ENCODE measurements at regions not wholly inside any gene's neighbourhood (a gene's known extent, or its start where the extent isn't known, plus 50 kb on each side); places are given as distances from the start of the nearest gene placed in this dataset.

DNA sequence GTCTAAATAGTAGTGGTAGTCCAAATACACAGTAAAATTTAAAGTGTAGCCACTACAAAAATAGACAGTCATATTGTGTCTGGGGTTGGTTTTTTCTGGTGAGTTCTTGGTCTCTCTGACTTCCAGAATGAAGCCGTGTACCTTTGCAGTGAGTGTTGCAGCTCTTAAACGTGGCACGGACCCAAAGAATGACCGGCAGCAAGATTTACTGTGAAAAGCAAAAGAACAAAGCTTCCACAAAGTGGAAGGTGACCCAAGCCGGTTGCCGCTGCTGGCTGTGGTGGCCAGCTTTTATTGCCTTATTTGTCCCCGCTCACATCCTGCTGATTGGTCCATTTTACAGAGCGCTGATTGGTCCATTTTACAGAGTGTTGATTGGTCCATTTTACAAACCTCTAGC lies 188.7 kb downstream of the ZNF608 start:
- 97% methylated on average over 8 of the region's 8 CpGs for WGBS (ENCODE audit: insufficient coverage)
- Histone ChIP-seq H3K9me3 (ENCODE audit: control extremely low read depth in 1 of 5, control insufficient read depth in 4 of 5, insufficient read depth in 2 of 5, low read depth in 1 of 5, low read length in 4 of 5) (no peaks in the 10 kb centered on the region), H3K4me1 (ENCODE audit: control extremely low read depth in 1 of 4, control insufficient read depth in 4 of 4, insufficient read depth in 4 of 4, low read length in 3 of 4) (no peaks in the 10 kb centered on the region), H3K27me3 (replicated peaks in 2 of 5; ENCODE audit: control insufficient read depth in 4 of 5, insufficient read depth in 5 of 5, low read length in 4 of 5) (no peaks in the 10 kb centered on the region), H3K4me3 (ENCODE audit: control insufficient read depth in 1 of 7, extremely low read depth in 1 of 7, insufficient read depth in 4 of 7, low read depth in 2 of 7, low read length in 6 of 7) (no peak overlapping the region), H3K27ac (ENCODE audit: insufficient read depth in 1 of 2, low read depth in 1 of 2, low read length in 2 of 2, poor library complexity in 1 of 2, severe bottlenecking in 2 of 2) (no peak overlapping the region), H3K36me3 (ENCODE audit: control insufficient read depth in 4 of 4, insufficient read depth in 4 of 4, low read length in 3 of 4) (no peaks in the 10 kb centered on the region)
- CTCF ChIA-PET, result no interaction called here
- DNase-seq, result no peak
- POLR2A ChIA-PET, result no interaction called here

DNA sequence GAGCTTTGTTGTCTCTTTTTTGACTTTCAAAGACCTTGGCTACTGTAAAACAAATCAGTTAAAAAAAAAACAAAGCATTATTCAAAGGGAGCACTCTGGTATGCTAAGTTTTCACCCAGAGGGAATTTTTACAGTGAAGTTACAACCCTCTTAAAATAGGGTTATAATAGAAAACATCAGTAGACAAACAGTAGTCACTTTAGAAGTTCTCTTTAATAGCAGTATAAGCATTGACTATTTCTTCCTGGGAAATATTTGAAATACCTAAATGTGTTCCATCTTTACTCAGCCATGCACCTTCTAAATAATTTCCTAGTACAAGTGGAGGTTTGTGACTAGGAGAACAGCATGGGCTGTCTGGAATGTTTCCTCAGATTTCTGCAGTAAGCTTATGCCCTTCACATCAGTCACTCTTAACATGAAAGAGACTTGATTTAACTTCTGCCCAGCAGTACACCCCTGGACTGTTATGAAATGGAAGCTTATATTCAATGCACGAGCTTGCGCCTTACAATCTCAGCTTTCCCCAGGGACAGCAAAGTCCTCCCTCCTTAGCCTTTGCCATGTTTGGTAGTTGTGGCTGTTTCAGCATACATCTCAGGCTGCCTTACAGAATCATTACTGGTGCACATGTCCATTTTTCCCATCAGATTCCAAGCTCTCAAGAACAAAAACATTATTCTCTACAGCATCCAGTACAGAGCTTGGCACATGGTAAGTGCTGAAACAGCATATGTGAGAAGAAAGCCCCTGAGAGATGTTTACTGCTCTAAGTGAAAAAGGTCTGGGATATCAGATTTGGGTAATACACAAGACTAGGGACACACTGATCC lies 191.5 kb downstream of the ZNF608 start:
- POLR2A ChIA-PET, result no interaction called here
- no peak overlapping the region for H3K27ac ChIP-seq (ENCODE audit: insufficient read depth in 1 of 2, low read depth in 1 of 2, low read length in 2 of 2, poor library complexity in 1 of 2, severe bottlenecking in 2 of 2)
- CTCF ChIA-PET, result no interaction called here
- H3K4me1 ChIP-seq (ENCODE audit: control extremely low read depth in 1 of 4, control insufficient read depth in 4 of 4, insufficient read depth in 4 of 4, low read length in 3 of 4), result no peaks in the 10 kb centered on the region
- H3K4me3 ChIP-seq (ENCODE audit: control insufficient read depth in 1 of 7, extremely low read depth in 1 of 7, insufficient read depth in 4 of 7, low read depth in 2 of 7, low read length in 6 of 7), result no peak overlapping the region
- WGBS (ENCODE audit: insufficient coverage), result 100% methylated on average over 2 of the region's 2 CpGs
- no peaks in the 10 kb centered on the region for H3K27me3 ChIP-seq (replicated peaks in 2 of 5; ENCODE audit: control insufficient read depth in 4 of 5, insufficient read depth in 5 of 5, low read length in 4 of 5)
- DNase-seq, result no peak
- H3K36me3 ChIP-seq (ENCODE audit: control insufficient read depth in 4 of 4, insufficient read depth in 4 of 4, low read length in 3 of 4), result no peaks in the 10 kb centered on the region
- no peaks in the 10 kb centered on the region for H3K9me3 ChIP-seq (ENCODE audit: control extremely low read depth in 1 of 5, control insufficient read depth in 4 of 5, insufficient read depth in 2 of 5, low read depth in 1 of 5, low read length in 4 of 5)

DNA sequence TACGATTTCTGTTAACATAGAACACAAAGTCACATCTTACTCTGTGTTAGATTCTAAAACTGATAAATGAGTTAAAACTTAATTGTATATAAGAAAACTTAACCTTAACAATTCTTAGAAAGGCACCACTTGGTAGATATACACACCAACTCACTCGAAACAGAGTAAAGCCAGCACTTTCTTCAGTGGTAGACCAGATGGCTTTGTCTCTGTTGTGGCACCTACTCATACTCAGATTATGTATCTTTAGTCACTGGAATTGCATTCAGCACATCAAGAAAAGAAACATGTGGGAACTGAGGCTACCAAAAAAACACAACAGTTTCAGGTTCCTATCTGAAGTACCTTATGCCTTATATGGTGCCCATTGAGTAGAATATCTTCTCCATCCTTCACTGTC lies 192.5 kb downstream of the ZNF608 start:
- Histone ChIP-seq H3K9me3 (ENCODE audit: control extremely low read depth in 1 of 5, control insufficient read depth in 4 of 5, insufficient read depth in 2 of 5, low read depth in 1 of 5, low read length in 4 of 5) (no peaks in the 10 kb centered on the region), H3K4me1 (ENCODE audit: control extremely low read depth in 1 of 4, control insufficient read depth in 4 of 4, insufficient read depth in 4 of 4, low read length in 3 of 4) (no peaks in the 10 kb centered on the region), H3K4me3 (ENCODE audit: control insufficient read depth in 1 of 7, extremely low read depth in 1 of 7, insufficient read depth in 4 of 7, low read depth in 2 of 7, low read length in 6 of 7) (no peak overlapping the region), H3K36me3 (ENCODE audit: control insufficient read depth in 4 of 4, insufficient read depth in 4 of 4, low read length in 3 of 4) (no peaks in the 10 kb centered on the region), H3K27me3 (replicated peaks in 2 of 5; ENCODE audit: control insufficient read depth in 4 of 5, insufficient read depth in 5 of 5, low read length in 4 of 5) (no peaks in the 10 kb centered on the region), H3K27ac (ENCODE audit: insufficient read depth in 1 of 2, low read depth in 1 of 2, low read length in 2 of 2, poor library complexity in 1 of 2, severe bottlenecking in 2 of 2) (no peak overlapping the region)
- WGBS (ENCODE audit: insufficient coverage), result no CpG with 5 or more reads among the region's 2 CpGs
- POLR2A ChIA-PET, result no interaction called here
- DNase-seq, result no peak
- CTCF ChIA-PET, result no interaction called here

DNA sequence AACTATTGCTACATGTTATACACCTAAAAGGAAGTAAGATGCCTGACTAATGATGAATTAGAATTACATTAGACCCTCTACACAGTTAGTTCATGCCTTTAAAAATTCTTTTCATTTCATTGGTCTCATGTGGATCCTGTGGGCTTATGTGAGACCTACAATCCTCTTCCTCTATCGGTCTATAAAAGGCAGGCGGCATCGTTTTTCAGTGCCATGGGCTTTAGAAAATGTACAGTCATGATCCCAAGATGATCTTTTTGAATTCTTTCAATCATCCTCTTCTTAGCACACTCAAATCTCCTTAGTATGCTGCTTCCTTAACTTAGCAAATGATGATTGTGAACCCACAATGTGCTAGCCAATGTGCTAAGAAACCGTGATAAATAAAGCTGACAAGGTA lies 193.9 kb downstream of the ZNF608 start:
- no peak for DNase-seq
- H3K9me3 ChIP-seq (ENCODE audit: control extremely low read depth in 1 of 5, control insufficient read depth in 4 of 5, insufficient read depth in 2 of 5, low read depth in 1 of 5, low read length in 4 of 5), result no peaks in the 10 kb centered on the region
- WGBS (ENCODE audit: insufficient coverage), result 98% methylated on average over 4 of the region's 4 CpGs
- POLR2A ChIA-PET, result no interaction called here
- no peaks in the 10 kb centered on the region for H3K36me3 ChIP-seq (ENCODE audit: control insufficient read depth in 4 of 4, insufficient read depth in 4 of 4, low read length in 3 of 4)
- CTCF ChIA-PET, result no interaction called here
- no peak overlapping the region for H3K4me3 ChIP-seq (ENCODE audit: control insufficient read depth in 1 of 7, extremely low read depth in 1 of 7, insufficient read depth in 4 of 7, low read depth in 2 of 7, low read length in 6 of 7)
- H3K27me3 ChIP-seq (replicated peaks in 2 of 5; ENCODE audit: control insufficient read depth in 4 of 5, insufficient read depth in 5 of 5, low read length in 4 of 5), result no peaks in the 10 kb centered on the region
- H3K27ac ChIP-seq (ENCODE audit: insufficient read depth in 1 of 2, low read depth in 1 of 2, low read length in 2 of 2, poor library complexity in 1 of 2, severe bottlenecking in 2 of 2), result no peak overlapping the region
- no peaks in the 10 kb centered on the region for H3K4me1 ChIP-seq (ENCODE audit: control extremely low read depth in 1 of 4, control insufficient read depth in 4 of 4, insufficient read depth in 4 of 4, low read length in 3 of 4)

DNA sequence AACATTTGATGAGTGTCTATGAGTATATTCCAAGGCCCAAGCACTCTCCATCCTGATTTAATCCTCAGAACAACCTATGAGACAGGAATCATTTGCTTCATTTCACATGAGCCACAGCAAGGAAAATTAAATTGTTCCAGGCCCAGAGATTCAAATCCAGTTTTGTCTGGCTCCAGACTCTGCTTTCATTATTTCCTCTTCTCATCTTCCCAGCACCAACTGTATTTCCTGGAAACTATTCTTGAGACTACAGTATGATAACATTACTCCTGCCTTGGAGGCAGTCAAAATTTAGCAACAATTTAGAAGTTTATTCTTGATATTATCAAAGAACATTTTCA lies 194.5 kb downstream of the ZNF608 start:
- H3K9me3 ChIP-seq (ENCODE audit: control extremely low read depth in 1 of 5, control insufficient read depth in 4 of 5, insufficient read depth in 2 of 5, low read depth in 1 of 5, low read length in 4 of 5), result no peaks in the 10 kb centered on the region
- no peaks in the 10 kb centered on the region for H3K4me1 ChIP-seq (ENCODE audit: control extremely low read depth in 1 of 4, control insufficient read depth in 4 of 4, insufficient read depth in 4 of 4, low read length in 3 of 4)
- H3K27ac ChIP-seq (ENCODE audit: insufficient read depth in 1 of 2, low read depth in 1 of 2, low read length in 2 of 2, poor library complexity in 1 of 2, severe bottlenecking in 2 of 2), result no peak overlapping the region
- no peaks in the 10 kb centered on the region for H3K27me3 ChIP-seq (replicated peaks in 2 of 5; ENCODE audit: control insufficient read depth in 4 of 5, insufficient read depth in 5 of 5, low read length in 4 of 5)
- no peaks in the 10 kb centered on the region for H3K36me3 ChIP-seq (ENCODE audit: control insufficient read depth in 4 of 4, insufficient read depth in 4 of 4, low read length in 3 of 4)
- H3K4me3 ChIP-seq (ENCODE audit: control insufficient read depth in 1 of 7, extremely low read depth in 1 of 7, insufficient read depth in 4 of 7, low read depth in 2 of 7, low read length in 6 of 7), result no peak overlapping the region
- no peak for DNase-seq
- ChIA-PET CTCF (no interaction called here), POLR2A (no interaction called here)

DNA sequence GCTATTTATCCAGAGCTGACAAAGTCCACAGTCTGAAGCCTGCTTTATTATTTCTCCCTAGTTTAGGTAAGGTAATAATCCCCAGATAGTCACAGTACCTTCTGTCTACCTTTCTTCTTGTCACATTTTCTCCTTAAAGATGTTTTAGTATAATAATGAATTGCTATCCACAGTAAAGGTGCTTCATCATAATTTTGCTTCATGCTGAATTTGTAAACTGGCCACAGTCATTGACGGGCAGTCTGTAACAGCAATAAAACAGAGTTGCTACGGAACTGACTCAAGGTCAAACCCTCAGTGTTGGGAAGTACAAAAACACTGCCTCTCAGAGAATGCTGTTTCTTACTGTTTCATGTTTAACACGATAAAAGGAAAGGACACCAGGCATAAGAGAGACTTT lies 195.7 kb downstream of the ZNF608 start:
- WGBS (ENCODE audit: insufficient coverage), result 93% methylated on average over 2 of the region's 3 CpGs
- no peak overlapping the region for H3K27ac ChIP-seq (ENCODE audit: insufficient read depth in 1 of 2, low read depth in 1 of 2, low read length in 2 of 2, poor library complexity in 1 of 2, severe bottlenecking in 2 of 2)
- ChIA-PET POLR2A (no interaction called here), CTCF (no interaction called here)
- H3K9me3 ChIP-seq (ENCODE audit: control extremely low read depth in 1 of 5, control insufficient read depth in 4 of 5, insufficient read depth in 2 of 5, low read depth in 1 of 5, low read length in 4 of 5), result no peaks in the 10 kb centered on the region
- no peaks in the 10 kb centered on the region for H3K27me3 ChIP-seq (replicated peaks in 2 of 5; ENCODE audit: control insufficient read depth in 4 of 5, insufficient read depth in 5 of 5, low read length in 4 of 5)
- no peak for DNase-seq
- H3K4me3 ChIP-seq (ENCODE audit: control insufficient read depth in 1 of 7, extremely low read depth in 1 of 7, insufficient read depth in 4 of 7, low read depth in 2 of 7, low read length in 6 of 7), result no peak overlapping the region
- H3K4me1 ChIP-seq (ENCODE audit: control extremely low read depth in 1 of 4, control insufficient read depth in 4 of 4, insufficient read depth in 4 of 4, low read length in 3 of 4), result peaks cover 0 to 8% (median 0%) of the 10 kb centered on the region in 4 experiments
- H3K36me3 ChIP-seq (ENCODE audit: control insufficient read depth in 4 of 4, insufficient read depth in 4 of 4, low read length in 3 of 4), result no peaks in the 10 kb centered on the region

DNA sequence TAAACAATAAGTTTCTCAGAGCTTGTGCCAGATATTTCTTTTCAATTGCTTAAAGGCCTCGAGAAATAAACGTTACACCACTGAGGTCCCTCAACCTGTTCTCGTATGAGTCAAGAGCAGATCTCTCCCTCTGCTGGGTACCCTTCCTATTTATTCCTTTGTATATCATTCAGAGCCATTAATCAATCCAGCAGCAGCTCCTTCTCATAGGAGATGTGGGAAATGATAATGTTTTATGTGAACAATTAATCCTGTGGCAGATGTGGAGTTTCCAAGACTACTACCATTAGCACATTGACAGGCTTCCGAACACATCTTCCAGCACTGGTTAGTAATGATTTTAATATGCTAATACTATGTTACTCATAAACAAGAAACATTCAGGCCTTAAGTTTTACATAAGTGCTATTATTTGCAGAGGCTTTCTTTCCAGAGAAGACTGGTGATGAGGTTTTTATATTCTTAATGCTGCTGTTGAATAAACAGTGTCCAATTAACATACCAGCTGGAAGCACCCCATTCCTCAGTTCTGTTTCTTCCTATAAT lies 196.5 kb downstream of the ZNF608 start:
- Histone ChIP-seq H3K4me1 (ENCODE audit: control extremely low read depth in 1 of 4, control insufficient read depth in 4 of 4, insufficient read depth in 4 of 4, low read length in 3 of 4) (peaks cover 0 to 10% (median 3%) of the 10 kb centered on the region in 4 experiments), H3K4me3 (ENCODE audit: control insufficient read depth in 1 of 7, extremely low read depth in 1 of 7, insufficient read depth in 4 of 7, low read depth in 2 of 7, low read length in 6 of 7) (no peak overlapping the region), H3K36me3 (ENCODE audit: control insufficient read depth in 4 of 4, insufficient read depth in 4 of 4, low read length in 3 of 4) (no peaks in the 10 kb centered on the region), H3K27ac (ENCODE audit: insufficient read depth in 1 of 2, low read depth in 1 of 2, low read length in 2 of 2, poor library complexity in 1 of 2, severe bottlenecking in 2 of 2) (no peak overlapping the region), H3K27me3 (replicated peaks in 2 of 5; ENCODE audit: control insufficient read depth in 4 of 5, insufficient read depth in 5 of 5, low read length in 4 of 5) (no peaks in the 10 kb centered on the region), H3K9me3 (ENCODE audit: control extremely low read depth in 1 of 5, control insufficient read depth in 4 of 5, insufficient read depth in 2 of 5, low read depth in 1 of 5, low read length in 4 of 5) (no peaks in the 10 kb centered on the region)
- ChIA-PET CTCF (interaction anchor here (1.5 kb wide), 1 partner anchor 139 kb away, joined by 3 read pairs; no protein-coding TSS in a partner anchor), POLR2A (no interaction called here)
- no peak for DNase-seq
- WGBS (ENCODE audit: insufficient coverage), result 100% methylated on average over 3 of the region's 4 CpGs

Measured in common myeloid progenitor, CD34-positive (primary cell).